ENCODE measurements at regions not wholly inside any gene's neighbourhood (a gene's known extent, or its start where the extent isn't known, plus 50 kb on each side); places are given as distances from the start of the nearest gene placed in this dataset.

DNA sequence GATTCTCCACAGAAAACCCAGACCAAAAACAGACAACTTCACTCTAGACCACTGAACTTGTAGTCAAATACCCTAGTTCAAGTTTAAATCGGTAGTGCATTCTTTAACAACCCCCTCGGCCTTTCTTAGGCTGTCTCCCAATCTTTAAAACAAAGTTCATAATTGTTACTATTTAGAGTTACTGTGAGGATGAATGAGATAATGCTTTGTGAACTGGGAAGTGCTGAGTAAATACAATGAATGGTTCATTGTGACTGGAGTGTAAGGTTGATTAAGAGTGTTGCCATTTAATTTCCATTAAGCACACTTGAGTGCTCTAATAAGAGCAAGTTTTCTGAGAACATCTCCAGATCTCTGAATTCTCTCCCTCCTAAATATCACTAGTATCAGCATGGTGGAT, 228.8 kb upstream of the PIK3R1 start:
- H3K4me3 ChIP-seq (ENCODE audit: control insufficient read depth in 2 of 3, extremely low read depth in 1 of 3, insufficient read depth in 2 of 3, low read depth in 1 of 3, low read length in 3 of 3): no peak overlapping the region
- TF ChIP-seq, protein P1, sequence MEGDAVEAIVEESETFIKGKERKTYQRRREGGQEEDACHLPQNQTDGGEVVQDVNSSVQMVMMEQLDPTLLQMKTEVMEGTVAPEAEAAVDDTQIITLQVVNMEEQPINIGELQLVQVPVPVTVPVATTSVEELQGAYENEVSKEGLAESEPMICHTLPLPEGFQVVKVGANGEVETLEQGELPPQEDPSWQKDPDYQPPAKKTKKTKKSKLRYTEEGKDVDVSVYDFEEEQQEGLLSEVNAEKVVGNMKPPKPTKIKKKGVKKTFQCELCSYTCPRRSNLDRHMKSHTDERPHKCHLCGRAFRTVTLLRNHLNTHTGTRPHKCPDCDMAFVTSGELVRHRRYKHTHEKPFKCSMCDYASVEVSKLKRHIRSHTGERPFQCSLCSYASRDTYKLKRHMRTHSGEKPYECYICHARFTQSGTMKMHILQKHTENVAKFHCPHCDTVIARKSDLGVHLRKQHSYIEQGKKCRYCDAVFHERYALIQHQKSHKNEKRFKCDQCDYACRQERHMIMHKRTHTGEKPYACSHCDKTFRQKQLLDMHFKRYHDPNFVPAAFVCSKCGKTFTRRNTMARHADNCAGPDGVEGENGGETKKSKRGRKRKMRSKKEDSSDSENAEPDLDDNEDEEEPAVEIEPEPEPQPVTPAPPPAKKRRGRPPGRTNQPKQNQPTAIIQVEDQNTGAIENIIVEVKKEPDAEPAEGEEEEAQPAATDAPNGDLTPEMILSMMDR (optimal IDR thresholded peaks at IDR 0.05 in 1 of 3, IDR thresholded peaks at IDR 0.05 in 1 of 3, conservative IDR thresholded peaks at IDR 0.05 in 1 of 3; ENCODE audit: extremely low read depth in 1 of 3, insufficient read depth in 2 of 3, low read length in 3 of 3): no peak
- no peak for TF ChIP-seq EZH2 (IDR thresholded peaks at IDR 0.05; ENCODE audit: low read length)
- no peaks in the 10 kb centered on the region for H4K20me1 ChIP-seq (ENCODE audit: control insufficient read depth, extremely low read depth, insufficient read depth, low read length)
- no peak overlapping the region for H3K9ac ChIP-seq (ENCODE audit: control insufficient read depth, extremely low read depth, insufficient read depth, low read length)
- H3K27me3 ChIP-seq (ENCODE audit: control insufficient read depth, extremely low read depth, insufficient read depth, low read length): no peaks in the 10 kb centered on the region
- H3K27ac ChIP-seq (ENCODE audit: control insufficient read depth, insufficient read depth, low read length): no peak overlapping the region
- dilution Hi-C loops (cut with MboI; ENCODE audit: extremely low pct_ligation_motif_present, low sequenced_read_pairs): no loop called here
- no peak overlapping the region for H2AFZ ChIP-seq (ENCODE audit: control insufficient read depth, low read length)
- DNase-seq (ENCODE audit: low read depth, low spot score) (no peak), FAIRE-seq (no peak)
- no peaks in the 10 kb centered on the region for H3K9me1 ChIP-seq (ENCODE audit: control insufficient read depth, extremely low read depth, insufficient read depth, low read length)
- peaks cover 6% of the 10 kb centered on the region for H3K4me1 ChIP-seq (ENCODE audit: control insufficient read depth, extremely low read depth, insufficient read depth, low read length)
- H3K79me2 ChIP-seq (ENCODE audit: control insufficient read depth, insufficient read depth, low read length): no peaks in the 10 kb centered on the region
- no peaks in the 10 kb centered on the region for H3K36me3 ChIP-seq (ENCODE audit: control insufficient read depth in 2 of 2, extremely low read depth in 1 of 2, insufficient read depth in 2 of 2, low read length in 2 of 2)
- no peak overlapping the region for H3K4me2 ChIP-seq (ENCODE audit: control insufficient read depth, extremely low read depth, insufficient read depth, low read depth, low read length)
- no peaks in the 10 kb centered on the region for H3K9me3 ChIP-seq (ENCODE audit: control insufficient read depth, low read depth, low read length)

DNA sequence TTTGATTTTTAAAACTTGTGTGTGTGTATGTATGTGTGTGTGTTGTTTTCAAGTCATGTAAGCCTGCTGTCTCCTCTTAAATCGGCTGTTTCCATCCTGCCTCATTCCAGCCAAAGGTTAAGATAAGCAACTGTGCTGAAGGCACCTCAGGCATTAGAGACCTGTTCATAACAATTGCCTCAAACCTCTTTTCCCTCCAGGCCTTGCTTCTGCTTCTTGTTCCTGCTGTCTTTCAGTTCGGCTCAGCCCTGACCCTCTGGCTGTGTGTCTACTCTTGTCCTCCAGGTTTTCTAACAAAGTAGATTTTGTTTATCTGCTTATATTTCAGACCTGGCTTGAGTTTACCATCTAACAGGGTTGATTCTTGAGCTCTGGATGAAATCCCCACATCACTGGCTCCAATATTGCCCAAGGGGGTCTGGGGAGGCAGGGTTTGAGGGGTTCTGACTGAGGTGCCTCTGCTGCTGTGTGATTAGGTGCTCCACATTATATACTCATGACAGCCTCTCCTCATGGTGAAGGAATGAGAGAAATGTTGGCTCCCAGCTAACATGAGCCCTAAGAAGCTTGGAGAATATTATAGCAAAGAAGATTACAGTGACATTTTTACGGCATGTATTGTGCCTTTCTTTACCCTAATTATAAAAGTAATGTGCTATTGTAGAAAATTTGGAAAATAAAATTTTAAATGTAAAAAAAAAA, 229.7 kb upstream of the PIK3R1 start:
- TF ChIP-seq, protein P1 (optimal IDR thresholded peaks at IDR 0.05 in 1 of 3, IDR thresholded peaks at IDR 0.05 in 1 of 3, conservative IDR thresholded peaks at IDR 0.05 in 1 of 3; ENCODE audit: extremely low read depth in 1 of 3, insufficient read depth in 2 of 3, low read length in 3 of 3): no peak
- TF ChIP-seq EZH2 (IDR thresholded peaks at IDR 0.05; ENCODE audit: low read length): no peak
- H3K9me1 ChIP-seq (ENCODE audit: control insufficient read depth, extremely low read depth, insufficient read depth, low read length): no peaks in the 10 kb centered on the region
- no peak overlapping the region for H3K27ac ChIP-seq (ENCODE audit: control insufficient read depth, insufficient read depth, low read length)
- no peak overlapping the region for H3K9ac ChIP-seq (ENCODE audit: control insufficient read depth, extremely low read depth, insufficient read depth, low read length)
- no peak for FAIRE-seq
- no peaks in the 10 kb centered on the region for H4K20me1 ChIP-seq (ENCODE audit: control insufficient read depth, extremely low read depth, insufficient read depth, low read length)
- H3K79me2 ChIP-seq (ENCODE audit: control insufficient read depth, insufficient read depth, low read length): no peaks in the 10 kb centered on the region
- H3K9me3 ChIP-seq (ENCODE audit: control insufficient read depth, low read depth, low read length): no peaks in the 10 kb centered on the region
- no peaks in the 10 kb centered on the region for H3K36me3 ChIP-seq (ENCODE audit: control insufficient read depth in 2 of 2, extremely low read depth in 1 of 2, insufficient read depth in 2 of 2, low read length in 2 of 2)
- no peak overlapping the region for H3K4me3 ChIP-seq (ENCODE audit: control insufficient read depth in 2 of 3, extremely low read depth in 1 of 3, insufficient read depth in 2 of 3, low read depth in 1 of 3, low read length in 3 of 3)
- H3K4me1 ChIP-seq (ENCODE audit: control insufficient read depth, extremely low read depth, insufficient read depth, low read length): peaks cover 6% of the 10 kb centered on the region
- DNase-seq (ENCODE audit: low read depth, low spot score): no peak
- H3K4me2 ChIP-seq (ENCODE audit: control insufficient read depth, extremely low read depth, insufficient read depth, low read depth, low read length): no peak overlapping the region
- H2AFZ ChIP-seq (ENCODE audit: control insufficient read depth, low read length): no peak overlapping the region
- no peaks in the 10 kb centered on the region for H3K27me3 ChIP-seq (ENCODE audit: control insufficient read depth, extremely low read depth, insufficient read depth, low read length)
- dilution Hi-C loops (cut with MboI; ENCODE audit: extremely low pct_ligation_motif_present, low sequenced_read_pairs): no loop called here
